ENCODE measurements at regions not wholly inside any gene's neighbourhood (a gene's known extent, or its start where the extent isn't known, plus 50 kb on each side); places are given as distances from the start of the nearest gene placed in this dataset.
A peak's percentile ranks its signal among the peaks of the same experiment; 100 is the strongest.
"Not testable (repeated sequence)": the region's sequence is repeated elsewhere in the genome, so short reads cannot be mapped to it uniquely, and the experiment has no call there.

DNA sequence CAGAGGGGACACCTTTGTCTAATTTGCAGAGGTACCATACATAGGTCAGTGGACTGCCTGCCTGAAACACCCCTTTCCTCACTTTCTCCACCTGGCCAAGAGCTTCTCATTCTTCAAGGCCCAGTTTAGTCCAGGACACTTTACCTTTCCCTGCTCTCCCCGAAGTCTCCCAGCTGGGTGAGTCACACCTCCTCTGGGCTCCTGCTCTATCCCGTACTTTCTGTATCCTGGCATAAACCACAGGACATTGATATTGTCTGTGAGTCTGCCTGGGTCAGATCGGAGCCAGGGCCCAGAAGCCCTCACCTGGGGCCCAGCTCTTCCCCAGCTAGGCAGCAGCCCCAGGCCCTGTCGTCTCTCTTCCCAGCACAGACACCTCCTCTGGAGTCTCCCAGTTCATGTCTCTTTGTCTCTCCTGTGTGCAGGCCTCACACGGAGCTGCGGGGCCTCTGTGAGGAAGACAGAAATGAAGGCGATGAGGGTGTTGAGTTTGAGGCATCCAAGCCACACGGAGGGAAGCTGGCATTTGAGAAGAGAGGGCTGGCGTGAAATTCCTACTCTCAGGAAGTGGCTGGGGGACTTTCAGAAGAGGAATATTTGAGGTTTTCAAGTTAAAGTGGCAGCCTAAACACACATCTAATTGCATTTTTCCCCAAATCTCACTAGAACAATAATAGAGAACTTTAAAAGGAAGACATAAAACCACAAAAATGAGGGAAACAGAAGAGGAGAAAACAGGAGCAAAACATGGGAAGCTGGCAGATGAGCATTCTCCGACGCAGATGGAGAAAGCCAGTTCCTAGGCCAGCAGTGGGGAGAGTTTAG, 79.6 kb upstream of the LAPTM4A start:
- no peak for DNase-seq (ENCODE audit: low spot score)

DNA sequence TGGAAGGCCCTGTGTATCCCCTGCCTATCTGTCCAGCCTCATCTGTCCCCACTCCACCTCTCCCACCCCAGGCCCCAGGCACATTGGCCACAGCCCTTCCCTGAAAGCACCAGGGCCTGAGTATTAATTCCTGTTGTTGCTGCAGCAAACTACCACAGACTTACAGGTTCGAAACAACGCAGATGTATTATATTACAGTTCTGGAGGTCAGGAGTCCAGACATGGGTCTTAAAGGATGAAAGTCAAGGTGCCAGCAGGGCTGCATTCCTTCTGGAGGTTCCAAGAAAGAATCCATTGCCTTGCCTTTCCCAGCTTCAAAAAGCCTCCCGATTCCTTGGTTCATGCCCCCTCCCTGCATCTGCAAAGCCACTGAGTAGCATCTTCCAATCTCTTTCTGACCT, 78.7 kb upstream of the LAPTM4A start:
- DNase-seq (ENCODE audit: low spot score): no peak

DNA sequence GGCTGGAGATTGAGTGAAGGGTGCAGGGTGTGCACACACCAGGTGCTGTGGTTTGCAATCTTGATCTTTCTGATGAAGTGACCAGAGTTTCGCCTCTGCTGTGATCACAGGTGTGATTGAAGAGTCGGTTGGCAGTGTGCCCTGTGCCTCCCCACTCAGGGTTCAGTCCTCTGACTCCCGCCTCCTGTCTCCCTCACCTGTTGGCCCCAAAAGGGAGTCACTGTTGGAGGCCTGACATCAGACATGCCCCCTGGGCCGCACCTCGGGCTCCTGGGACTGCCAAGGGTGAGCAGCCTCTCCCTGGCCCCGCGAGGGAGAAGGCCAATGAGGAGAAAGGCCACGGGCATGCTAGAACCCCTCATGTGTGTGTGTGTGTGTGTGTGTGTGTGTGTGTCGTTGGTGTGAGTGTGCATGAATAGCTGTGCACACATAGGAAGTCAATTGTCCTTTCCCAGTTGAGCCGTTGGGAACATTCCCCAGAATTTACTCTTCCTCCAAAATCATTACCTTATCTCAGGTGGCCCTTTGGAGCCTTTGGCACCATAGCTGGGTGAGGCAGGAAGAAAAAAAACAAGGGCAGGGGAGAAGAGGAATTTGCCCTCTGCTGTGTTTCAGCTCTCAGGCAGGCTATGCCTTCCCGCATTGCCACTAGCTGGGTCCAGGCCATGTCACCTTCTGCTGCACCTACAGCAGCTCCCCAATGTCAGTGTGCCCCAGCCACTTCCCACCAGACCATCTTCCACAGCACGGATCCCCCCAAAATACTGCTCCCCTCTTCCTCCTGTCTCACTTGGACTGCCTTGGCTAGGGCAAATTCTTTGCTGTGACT, 78.1 kb upstream of the LAPTM4A start:
- no peak for DNase-seq (ENCODE audit: low spot score)

DNA sequence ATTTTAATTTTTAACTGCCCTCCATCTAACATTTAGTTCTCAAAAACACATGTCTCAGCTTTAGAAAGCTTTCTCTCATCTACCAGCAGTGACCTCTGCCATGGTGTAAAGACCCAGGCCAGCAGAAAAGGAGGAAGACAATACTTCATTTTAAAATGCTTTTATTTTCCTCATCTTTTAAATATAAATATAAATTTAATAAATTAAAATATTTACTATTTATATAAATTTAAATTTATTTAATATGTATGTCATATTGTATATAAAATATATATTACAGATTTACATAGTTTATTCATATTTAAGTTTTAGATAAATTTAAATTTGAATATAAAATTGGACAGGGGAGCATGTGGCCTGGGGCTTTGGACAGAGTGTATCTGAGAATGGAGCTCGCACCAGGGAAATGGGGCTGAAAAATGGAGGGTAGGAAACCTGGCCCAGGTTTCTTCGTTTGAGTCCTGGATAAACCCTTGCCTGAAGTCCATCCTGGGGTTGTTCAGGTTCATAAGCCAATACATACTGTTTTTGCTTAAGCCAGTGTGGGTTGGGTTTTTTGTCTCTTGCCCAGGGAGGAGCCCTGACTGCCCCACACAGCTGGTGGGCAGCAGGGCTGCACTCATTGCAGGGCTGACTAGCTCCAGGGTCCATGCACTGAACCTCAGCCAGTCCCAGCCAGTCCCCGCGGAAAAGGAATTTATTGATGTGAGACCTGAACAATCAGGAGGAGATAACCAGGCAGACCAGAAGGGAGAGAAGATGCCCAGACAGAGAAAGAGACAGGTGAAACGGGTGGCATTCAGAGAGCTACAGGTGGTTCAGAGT, 77.3 kb upstream of the LAPTM4A start:
- DNase-seq (ENCODE audit: low spot score): no peak

DNA sequence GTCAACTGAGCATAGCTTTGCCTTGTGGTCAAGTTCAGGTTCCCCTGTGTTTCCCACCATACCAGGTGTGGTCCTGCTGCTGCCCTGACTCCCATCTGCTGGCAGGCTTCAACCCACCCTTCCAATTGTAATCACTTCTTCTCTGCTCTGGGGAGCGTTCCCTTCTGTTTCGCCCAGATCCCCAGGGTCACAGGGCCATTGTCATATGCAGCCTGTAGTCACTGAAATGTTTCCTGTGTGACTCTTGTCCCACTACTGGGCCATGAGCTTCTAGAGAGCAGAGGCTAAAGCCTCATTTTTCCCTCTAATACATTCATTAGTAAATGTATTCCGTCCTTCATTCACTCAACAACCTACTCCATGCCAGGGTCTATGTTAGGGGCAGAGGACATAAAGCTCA, 75.0 kb upstream of the LAPTM4A start:
- DNase-seq (ENCODE audit: low spot score): no peak

DNA sequence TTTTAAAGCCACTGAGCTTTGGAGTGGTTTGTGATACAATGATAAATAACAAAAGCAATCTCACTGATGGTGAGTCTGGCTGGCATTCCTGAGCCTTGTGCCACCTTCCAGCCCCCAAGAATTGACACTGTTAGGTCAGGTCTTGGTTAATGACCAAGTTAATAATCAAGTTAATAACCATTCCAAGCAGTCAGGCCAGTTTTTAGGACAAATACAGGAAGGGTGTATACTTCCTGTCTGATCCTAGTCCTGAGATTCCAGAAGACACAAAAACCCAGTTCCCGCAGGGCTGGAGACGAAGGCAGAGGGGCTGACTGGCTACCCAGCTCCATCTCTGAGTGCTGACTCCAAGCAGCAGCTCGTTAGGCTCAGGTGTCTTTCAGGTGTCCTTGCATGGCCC, 74.6 kb upstream of the LAPTM4A start:
- DNase-seq (ENCODE audit: low spot score): peak; percentile 38

DNA sequence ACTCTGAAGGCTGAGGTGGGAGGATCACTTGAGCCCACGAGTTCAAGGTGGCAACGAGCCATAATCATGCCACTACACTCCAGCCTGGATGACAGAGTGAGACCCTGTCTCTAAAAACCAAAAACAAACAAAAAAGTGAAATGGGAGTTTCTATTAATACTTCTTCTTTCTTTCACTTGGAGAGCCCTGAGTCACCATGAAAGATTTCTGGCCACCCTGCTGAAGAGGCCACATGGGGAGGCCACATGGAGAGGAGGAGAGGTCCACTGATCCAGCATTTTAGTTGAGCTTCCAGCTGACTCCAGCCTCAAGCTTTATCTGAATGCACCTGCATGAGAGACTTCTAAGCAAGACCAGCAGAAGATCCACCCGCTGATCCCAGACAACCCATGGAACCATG, 74.2 kb upstream of the LAPTM4A start:
- DNase-seq (ENCODE audit: low spot score): no peak

DNA sequence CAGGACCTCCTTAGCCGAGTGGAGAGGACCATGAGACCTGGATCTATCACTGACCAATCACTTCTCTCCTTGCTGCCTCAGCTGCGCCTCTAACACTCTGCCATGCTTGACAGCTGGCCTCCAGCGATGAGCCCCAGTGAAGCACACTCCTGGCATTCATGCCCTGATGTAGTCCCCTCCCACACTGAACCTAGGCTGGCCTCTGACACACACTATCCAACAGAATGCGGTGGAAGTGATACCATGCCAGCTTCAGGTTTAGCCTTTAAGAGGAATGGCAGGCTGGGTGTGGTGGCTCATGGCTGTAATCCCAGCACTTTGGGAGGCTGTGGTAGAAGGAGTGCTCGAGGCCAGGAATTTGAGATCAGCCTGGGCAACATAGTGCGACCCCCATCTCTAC, 73.7 kb upstream of the LAPTM4A start:
- DNase-seq (ENCODE audit: low spot score): no peak

DNA sequence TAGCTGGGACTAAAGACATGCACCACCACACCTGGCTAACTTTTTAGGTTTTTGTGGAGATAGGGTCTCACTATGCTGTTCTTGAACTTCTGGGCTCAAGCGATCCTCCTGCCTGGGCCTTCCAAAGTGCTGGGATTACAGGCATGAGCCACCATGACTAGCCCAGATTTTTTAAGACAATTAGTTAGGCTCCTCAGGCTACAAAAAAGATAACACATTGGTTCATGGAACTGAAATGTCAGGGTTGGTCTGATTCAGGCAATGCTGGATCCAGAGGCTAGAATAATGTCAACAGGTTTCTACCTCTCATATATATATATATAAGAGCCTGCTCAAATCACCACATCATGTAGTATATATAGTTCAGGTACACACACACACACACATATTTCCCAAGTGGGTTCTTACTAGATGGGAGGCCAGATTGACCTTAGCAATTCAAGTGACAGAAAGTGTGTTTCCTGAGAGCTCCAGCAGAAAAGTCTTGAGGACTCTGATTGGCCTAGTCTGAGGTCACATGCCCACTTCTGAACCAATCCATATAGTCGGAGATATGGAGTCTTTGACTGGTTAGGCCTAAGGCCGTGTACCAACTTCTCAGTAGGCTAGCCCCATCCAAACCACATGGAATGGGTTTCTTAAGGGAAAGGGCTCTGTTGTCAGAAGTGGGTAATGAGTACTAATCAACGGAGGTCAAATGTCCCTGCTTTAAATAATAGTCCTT, 72.6 kb upstream of the LAPTM4A start:
- DNase-seq (ENCODE audit: low spot score): no peak

DNA sequence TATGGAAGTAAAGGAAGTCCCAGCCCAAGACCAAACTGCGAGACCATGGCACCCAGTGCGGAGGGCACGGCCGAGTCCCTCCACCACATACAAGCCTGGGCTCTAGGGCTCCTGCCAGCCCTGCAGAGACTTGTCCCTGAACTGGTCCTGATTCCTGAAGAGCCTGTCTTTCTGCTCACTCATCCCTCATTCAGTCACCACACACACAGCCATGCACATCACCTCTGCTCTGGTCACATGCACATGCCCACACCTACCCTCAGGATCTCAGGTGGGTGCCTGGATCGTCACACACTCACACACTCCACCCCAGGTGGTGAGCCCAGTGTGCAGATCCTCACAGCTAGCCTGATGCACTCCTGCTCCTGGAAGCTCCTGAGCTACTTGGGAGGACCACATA, 71.4 kb upstream of the LAPTM4A start:
- no peak for DNase-seq (ENCODE audit: low spot score)

DNA sequence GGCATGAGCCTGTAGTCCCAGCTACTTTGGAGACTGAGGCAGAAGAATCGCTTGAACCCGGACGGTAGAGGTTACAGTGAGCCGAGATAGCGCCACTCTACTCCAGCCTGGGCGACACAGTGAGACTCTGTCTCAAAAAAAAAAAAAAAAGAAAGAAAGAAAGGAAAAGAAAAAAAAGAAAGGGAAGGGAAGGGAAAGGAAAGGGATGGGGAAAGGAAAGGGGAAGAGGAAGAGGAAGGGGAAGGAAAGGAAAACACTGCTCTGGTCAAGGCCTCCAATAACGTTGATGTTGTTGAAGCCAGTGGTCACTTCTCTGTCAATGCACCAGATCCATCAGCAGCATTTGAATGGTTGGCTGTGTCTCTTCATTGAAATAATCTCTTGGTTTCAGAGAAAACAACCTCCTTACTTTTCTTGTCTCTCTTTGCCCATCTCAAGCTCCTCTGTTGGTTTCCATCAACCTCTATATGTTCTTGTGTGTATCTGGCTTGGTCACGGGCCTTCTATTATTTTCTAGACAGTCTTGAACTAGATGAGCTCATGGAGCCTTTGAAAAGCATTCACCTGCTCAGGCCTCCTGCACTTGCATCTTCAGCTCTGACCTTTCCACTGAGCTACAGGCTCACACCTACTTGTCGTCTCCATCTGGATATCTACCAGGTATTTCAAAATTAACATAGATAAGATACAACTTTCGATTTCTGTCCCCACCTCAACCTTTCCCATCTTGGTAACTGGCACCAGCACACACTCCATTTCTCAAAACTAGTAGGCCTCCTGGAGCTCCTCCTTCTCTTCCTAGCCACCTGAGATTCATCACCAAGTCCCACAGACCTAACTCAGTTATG, 69.4 kb upstream of the LAPTM4A start:
- no peak for DNase-seq (ENCODE audit: low spot score)

DNA sequence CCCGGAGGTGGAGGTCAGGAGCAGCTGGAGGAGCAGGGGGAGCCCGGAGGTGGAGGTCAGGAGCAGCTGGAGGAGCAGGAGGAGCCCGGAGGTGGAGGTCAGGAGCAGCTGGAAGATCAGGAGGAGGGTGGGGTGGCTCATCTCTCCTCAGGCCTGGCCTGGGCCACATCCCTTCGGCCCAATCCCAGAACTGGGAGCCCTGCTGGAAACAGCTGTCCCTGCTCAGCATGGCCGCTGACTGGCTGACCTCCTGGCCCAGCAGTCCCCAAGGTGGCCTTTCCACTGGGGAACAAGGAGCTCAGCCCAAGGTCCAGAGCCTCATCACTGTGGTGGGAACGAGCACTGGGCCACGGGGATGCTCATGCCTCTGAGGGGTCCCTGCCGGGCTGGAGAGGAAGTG, 66.6 kb upstream of the LAPTM4A start:
- no peak for DNase-seq (ENCODE audit: low spot score)

DNA sequence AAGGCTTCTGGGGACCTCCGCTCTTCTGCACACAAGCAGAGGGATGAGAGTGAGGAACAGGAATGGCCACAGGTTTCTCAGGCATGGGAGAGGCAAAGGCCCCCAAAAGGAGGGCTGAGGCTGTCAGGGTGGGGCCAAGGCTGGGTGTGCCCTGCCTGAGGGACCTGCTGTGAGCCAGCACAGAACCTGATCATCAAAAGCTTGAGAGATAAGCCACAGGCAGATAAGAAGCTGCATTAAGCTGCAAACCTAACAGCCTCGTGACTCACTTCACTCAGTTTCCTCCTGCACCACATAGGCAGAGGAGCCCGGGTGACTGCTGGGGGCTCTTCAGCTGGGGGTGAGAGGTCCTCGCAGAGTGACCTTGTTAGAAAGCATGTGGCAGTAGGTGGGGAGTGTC, 64.5 kb upstream of the LAPTM4A start:
- DNase-seq (ENCODE audit: low spot score): no peak

DNA sequence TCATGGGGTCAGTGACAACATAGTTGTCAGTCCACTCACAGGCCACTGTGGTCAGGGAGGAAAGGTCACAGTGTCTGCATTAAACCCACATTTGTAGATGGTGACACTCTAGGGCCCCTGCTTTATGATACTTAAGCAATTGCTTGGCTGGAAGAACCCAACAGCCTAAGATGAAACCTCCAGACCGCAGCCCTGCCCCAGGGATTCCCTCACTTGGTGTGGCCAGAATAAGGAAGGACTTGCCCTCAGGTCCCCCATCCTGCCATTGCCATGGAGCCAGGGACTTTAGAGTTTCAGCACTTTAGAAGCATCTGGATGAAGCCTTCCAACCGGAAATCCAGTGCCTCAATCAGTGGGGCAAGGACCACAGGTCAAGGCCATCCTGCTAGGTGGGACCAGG, 63.9 kb upstream of the LAPTM4A start:
- DNase-seq (ENCODE audit: low spot score): no peak

DNA sequence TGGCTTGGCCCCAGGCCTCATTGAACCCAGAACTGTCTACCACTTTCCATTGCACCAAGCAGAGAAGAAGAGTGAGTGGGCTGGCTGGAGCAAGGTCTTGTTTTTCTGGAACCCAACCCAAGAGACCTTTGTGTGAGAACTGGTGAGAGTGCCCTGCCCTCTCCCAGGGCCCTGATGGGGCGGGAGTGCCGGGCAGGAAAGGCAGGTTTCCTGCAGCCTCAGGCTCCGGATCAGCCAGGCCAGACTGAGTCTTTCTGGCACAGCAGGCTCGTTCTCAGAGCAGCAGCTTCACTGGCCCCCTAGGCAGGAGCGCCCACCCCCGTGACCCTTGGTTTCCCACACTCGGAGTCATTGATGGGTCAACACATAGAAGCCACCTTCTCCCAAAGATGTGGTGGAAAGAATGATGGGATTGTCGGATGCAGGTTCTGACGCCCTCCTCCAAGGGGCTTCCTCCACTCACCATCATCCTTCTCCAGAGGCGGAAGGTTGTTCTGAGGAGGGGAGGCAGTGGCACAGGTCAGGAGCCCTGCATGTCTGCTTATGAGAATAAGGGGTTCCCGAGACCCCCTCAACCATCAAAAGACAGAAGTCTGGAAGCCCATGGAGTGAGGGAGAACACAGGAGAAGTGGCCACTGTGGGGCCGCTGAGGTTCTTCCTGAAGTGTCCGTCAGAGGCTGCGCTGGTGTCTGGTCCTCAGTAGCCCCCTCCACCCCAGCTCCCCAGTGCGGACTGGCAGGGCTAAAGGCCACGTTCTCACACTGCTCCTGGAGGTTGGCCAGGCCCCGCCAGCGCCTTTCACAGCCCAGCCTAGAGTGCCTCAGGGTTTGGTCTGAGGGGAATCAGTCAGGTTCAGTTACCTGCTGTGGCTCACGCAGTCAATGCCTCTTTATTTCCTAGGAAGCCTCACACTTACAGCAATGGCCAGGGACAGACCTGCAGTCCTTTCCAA, 62.8 kb upstream of the LAPTM4A start:
- DNase-seq (ENCODE audit: low spot score): no peak

DNA sequence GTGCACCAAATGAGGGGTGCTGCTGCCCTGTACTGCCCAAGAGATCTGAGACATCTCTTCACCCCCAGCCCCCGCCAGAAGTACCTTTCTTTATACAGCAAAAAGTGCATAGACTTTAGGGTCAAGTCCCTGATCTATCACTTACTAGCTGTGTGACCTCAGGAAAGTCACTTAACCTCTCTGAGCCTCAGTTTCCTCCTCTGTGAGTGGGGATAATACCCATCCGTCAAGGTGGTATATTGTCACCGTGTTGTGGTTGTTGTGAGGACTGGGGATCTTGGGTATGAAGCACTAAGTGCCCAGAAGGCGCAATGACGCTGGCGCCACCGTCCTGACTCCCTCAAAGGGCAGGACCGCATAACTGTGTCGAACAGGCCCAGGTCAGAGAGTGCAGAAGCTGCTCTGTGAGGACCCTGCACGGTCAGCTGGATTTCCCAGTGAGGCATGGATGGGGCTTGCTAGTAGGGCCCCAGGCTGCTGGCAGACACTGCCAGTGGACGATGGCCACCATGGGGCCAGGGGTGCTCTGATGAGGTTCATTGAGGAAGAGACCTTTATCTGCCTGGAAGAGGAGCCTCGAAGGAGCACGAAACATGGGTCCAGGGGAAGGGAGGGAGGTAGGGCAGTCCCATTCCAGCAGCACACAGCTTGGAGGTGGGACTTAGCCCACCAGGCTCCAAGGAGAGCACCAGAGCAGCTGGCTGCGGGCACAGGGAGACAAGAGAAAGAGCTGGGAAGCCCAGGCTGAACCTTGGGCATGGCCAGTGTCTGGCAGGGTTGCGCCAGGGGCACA, 61.8 kb upstream of the LAPTM4A start:
- DNase-seq (ENCODE audit: low spot score): no peak

DNA sequence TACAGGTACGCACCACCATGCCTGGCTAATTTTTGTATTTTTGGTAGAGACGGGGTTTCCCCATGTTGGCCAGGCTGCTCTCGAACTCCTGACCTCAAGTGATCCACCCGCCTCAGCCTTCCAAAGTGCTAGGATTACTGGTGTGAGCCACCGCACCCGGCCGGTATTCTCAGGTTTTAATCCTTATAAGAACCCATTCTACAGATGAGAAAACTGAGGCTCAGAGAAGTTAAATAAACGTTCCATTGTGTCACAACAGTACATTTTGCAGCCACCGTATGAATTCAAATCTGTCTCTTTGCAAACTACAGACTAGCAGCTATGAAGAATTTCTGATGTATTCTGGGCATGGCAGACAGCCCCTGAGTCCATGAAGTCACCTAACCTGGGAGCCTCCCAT, 60.9 kb upstream of the LAPTM4A start:
- DNase-seq (ENCODE audit: low spot score): not testable (repeated sequence)

DNA sequence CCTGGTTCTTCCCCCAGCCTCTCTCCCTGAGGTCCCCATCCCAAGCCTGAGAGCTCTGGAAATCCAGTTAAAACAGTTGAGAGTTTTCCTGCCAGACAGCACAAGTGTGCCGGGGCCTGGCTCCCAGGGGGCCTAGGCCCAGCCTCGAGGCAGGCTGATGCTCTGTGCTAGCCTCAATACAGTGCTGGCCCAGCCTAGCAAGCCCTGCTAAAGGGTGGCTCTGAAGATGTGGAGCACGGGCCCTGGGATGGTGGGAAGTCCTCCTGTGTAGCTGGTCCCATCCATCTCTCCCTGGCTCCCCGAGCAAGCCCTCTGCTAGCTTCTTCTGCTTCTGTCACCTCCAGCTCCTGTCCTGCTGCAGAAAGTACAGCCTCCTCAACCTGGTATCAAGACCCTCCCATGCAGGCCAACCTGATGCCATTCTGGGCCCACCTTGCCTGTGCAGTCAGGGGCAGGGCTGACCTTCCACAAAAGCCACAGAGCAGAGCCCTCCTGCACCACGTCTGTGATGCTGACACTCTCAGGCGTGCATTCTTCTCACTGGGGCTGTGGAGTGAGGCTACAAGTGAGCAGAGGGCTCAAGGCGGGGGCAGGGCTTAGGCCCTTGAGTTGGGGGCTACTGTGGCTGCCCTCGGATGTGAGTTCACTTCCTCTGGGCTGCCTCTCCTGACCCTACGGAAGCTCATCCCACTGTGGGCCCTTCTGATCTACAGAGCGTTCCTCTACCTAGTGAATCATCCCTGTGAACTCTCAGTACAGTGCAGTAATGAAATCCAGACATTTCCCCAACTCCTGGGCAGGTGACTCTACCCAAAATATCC, 60.1 kb upstream of the LAPTM4A start:
- peak; percentile 27 for DNase-seq (ENCODE audit: low spot score)

Data from kidney capillary endothelial cell (primary cell).